ENCODE measurements at regions not wholly inside any gene's neighbourhood (a gene's known extent, or its start where the extent isn't known, plus 50 kb on each side); places are given as distances from the start of the nearest gene placed in this dataset.

GRCh38 chrX:97846718-97847237 is 963.1 kb downstream of the RPA4 start:
- no peak for TF ChIP-seq SP1 (IDR thresholded peaks at IDR 0.05; ENCODE audit: low read depth)
- TF ChIP-seq SIN3A (IDR thresholded peaks at IDR 0.05; ENCODE audit: low read depth) = no peak
- TF ChIP-seq CBX3 (IDR thresholded peaks at IDR 0.05; ENCODE audit: low read depth) = no peak
- TF ChIP-seq CTCF (IDR thresholded peaks at IDR 0.05 in 2 of 3, conservative IDR thresholded peaks at IDR 0.05 in 1 of 3; ENCODE audit: borderline replicate concordance in 1 of 3, insufficient read depth in 1 of 3, low read depth in 2 of 3, low read length in 2 of 3) = no peak
- TF ChIP-seq TCF7L2 (IDR thresholded peaks at IDR 0.05; ENCODE audit: borderline replicate concordance, extremely low read depth, insufficient read depth, insufficient read length) = no peak
- TF ChIP-seq RAD21 (IDR thresholded peaks at IDR 0.05; ENCODE audit: low read depth) = no peak
- no peak for TF ChIP-seq EZH2 (IDR thresholded peaks at IDR 0.05)
- TF ChIP-seq ZNF274 (IDR thresholded peaks at IDR 0.05; ENCODE audit: low read depth, low read length) = no peak
- TF ChIP-seq POLR2AphosphoS5 (IDR thresholded peaks at IDR 0.05; ENCODE audit: low read depth, low read length) = no peak
- TF ChIP-seq EZH2phosphoT487 (IDR thresholded peaks at IDR 0.05; ENCODE audit: borderline replicate concordance) = no peak

All from HCT116 (cell line).